ENCODE measurements at regions not wholly inside any gene's neighbourhood (a gene's known extent, or its start where the extent isn't known, plus 50 kb on each side); places are given as distances from the start of the nearest gene placed in this dataset.
A peak's percentile ranks its signal among the peaks of the same experiment; 100 is the strongest.

GRCh38 chr12:127334912-127335644 is 931.9 kb upstream of the TMEM132C start:
- no peak for DNase-seq

GRCh38 chr12:127336416-127336815 is 930.6 kb upstream of the TMEM132C start:
- DNase-seq: no peak

DNA sequence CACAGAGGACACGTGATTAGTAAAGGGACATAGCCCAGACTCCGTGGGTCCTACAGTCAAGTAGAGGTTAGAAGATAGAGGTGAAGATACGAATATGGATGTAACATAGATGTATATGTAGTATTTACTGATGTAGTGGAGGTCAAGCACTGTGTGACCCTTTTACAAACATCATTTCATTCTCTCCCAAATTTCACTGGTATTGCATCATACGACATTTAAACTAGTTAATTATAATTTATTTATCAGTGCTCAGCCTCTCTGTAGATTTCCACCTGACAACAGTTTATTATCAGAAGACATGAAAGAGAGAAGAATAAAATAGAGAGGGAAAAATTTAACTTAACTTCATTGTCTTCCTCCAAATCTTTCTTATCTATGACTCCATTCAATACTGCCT is 927.9 kb upstream of the TMEM132C start:
- DNase-seq: no peak

GRCh38 chr12:127340381-127340780 is 926.6 kb upstream of the TMEM132C start:
- no peak for DNase-seq

GRCh38 chr12:127342861-127343260 is 924.1 kb upstream of the TMEM132C start:
- DNase-seq: no peak

DNA sequence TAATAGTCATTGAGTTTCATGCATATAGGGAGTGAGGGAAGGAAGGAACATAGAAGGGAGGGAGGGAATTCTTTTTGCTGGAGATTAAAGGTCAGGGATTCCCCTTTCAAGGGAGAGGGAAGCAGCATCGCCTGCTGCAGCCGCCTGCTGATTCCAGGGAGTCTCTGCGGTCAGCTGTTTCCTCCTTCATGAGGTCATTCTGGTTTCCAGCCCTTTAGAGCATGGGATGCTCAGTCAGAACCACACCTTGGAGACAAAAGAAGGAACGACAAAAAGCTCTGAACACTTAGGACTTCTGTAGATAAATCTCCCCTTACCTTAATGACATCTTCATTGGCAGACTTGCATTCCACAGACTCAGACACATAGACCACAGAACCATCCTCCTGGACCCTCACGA is 923.0 kb upstream of the TMEM132C start:
- DNase-seq: no peak

DNA sequence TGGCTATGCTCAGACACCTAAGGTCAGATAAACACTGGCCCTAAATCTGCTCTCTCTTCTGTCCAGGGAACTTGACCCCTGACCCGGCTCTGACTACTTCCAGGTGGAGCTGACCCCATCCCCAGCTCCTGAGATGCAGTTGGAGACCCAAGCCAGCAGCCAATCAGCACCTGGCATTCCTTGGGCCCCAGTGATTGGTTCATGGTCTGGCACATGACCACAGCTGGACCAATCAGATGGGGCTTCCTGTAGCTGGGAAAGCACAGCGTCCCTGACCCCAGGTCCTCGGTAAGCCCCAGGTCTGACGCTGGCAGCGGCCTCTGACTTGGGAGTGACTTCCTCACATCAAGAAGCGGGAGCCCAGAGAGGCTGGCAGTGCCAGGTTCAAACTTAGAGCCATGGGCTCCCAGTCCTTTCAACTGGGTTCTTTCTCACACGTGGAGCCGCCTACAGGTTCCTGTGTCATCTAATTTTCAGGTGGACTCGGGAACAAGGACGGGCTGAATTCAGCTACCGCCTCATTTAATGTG is 915.4 kb upstream of the TMEM132C start:
- DNase-seq: no peak

DNA sequence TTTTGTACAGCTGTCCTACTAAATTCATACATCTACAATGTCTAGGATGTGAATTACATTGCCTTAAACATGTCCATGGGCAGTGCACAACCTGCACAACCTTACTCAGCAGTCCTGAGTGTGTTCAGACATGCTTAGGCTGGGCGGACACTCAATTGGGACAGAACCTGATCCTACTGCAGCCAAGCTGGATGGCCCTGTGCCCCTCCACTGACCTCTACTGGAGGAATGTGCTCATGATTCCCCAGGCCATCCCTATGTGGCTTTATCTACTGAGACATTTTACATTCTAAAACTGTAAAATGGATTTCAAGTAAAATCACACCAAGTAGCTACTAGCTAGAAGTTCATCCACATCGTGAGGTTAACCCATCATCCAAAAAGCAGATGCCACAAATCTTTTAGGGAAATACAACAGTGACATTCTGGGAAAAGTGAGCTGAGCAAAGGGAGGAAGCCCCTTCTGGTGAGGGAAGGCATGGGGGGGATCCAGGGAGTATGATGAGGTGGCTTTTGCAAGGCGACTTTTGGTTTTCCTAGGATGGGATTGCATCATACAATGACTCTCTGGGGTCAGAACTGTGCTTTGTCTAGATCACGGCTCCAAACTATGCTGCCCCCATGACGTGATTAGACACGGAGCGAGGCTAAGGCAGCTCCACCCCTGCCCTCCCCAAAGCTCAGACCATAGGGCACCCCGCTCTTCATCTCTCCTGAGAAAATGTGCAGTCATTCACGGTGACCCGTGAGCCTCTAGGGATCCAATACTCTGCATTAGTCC is 911.7 kb upstream of the TMEM132C start:
- no peak for DNase-seq

DNA sequence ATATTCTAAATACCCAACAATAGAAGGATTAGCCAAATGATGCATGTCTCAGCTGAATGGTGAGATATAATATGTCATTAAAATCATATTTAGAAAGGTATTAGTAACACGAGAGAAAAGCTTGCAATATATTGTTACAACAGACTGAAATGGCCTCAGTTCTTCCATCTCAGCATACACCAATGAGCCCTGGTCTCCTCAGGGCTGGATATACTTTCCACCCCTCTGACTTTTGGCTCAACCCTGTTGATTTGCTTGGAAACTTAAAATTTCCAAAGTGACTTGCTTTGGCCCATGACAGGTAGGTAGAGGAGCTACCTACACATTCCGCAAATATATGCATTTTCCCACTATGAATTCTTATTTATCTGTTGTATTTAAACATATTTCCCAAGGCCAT is 908.1 kb upstream of the TMEM132C start:
- DNase-seq: no peak

DNA sequence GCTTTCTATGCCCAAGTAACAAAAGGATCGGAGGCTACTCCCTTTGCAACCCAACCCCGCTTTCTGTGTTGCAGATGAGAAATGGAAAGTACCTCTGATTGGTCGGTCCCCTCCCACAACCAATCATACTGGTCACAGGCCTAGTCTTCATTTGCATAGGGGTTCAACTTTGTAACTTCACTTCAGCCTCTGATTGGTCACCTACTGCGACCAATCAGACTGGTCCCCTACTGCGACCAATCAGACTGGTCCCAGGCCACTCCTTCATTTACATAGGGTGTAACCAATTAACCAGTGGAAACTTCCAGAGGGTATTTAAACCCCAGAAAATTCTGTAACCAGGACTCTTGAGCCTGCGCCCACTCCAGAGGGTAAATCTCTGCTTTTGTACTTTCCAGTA is 906.4 kb upstream of the TMEM132C start:
- no peak for DNase-seq

DNA sequence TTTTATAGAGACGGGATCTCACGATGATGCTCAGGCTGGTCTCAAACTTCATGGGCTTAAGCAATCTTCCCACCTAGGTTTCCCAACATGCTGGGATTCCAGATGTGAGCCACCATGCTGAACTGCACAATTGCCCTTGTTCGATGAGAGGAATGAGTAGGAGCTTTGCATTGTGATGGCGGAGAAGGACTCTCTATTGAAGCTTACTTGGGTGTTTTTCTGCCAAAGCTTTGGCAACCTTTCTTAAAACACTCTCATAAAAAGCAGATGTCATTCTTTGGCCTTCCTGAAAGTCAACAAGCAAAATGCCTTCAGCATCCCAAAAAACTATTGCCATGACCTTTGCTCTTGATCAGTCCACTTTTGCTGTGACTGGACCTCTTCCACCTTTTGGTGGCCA is 904.8 kb upstream of the TMEM132C start:
- DNase-seq: no peak

GRCh38 chr12:127363392-127363791 is 903.6 kb upstream of the TMEM132C start:
- no peak for DNase-seq

- no peak for DNase-seq
Measured at GRCh38 chr12:127373559-127373958, 893.4 kb upstream of the TMEM132C start.

DNA sequence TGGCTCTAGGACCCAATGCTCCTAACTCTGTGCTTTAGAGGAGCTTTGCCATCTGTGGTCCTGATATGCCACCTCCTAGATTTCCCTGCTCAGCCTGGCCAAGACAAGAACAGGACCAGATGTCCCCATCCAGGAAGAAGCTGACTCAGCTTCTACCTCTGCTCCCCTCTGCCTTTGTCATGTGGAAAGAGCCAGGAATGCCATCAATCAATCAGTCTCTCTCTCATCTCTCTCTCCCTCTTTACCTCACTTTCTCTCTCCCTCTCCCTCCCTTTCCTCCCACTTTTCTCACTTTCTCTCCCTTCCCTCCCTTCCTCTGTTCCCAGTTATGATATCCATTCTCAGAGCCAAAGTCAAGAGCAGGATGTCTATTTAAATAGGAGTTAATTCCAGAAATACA is 892.5 kb upstream of the TMEM132C start:
- DNase-seq: peak in 1 of 14 donors; percentile 4

- peak in 12 of 14 donors; percentile 0 to 49 (median 17) for DNase-seq
Measured at GRCh38 chr12:127381043-127381668, 885.8 kb upstream of the TMEM132C start.

- DNase-seq: no peak
Measured at GRCh38 chr12:127381681-127382080, 885.3 kb upstream of the TMEM132C start.

DNA sequence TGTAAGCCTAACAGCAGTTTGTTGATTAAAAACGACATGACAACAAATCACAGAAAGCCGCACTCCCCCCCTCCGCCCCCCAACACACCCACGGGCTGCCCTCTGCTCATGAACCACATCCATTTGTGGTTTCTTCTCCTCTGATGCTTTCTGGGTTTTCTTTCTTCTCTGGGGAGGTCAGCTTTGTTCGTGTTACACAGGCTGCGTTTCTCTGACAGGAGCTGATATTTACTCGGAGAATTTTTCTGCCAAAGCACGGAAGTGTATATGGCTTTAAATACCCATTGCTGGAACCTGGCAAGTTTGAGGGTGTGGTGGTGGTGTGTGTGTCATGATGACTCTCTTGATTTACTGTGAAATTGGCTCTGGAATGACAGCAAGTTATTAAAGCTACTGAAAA is 883.7 kb upstream of the TMEM132C start:
- DNase-seq: no peak

- DNase-seq: no peak
Measured at GRCh38 chr12:127386723-127387122, 880.2 kb upstream of the TMEM132C start.

DNA sequence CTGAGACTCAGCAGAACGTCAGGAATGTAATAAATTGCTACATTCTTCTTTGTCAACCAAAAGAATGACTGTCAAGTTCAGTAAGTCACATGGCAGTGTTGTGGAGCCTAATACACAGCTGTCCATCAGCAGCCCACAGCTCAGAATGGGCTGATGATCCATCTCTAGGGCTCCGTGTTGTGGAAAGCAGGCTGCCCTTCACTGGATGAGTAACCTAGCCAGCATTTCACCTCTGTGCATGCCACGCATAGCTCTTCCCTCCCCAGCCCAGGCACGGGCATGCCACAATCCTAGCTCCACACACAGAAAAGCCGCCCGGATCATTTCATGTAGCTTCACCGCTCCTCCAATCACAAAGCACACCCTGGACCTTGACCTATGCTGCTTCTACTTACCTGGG is 878.0 kb upstream of the TMEM132C start:
- DNase-seq: no peak

GRCh38 chr12:127389923-127390322 is 877.0 kb upstream of the TMEM132C start:
- DNase-seq: no peak

DNA sequence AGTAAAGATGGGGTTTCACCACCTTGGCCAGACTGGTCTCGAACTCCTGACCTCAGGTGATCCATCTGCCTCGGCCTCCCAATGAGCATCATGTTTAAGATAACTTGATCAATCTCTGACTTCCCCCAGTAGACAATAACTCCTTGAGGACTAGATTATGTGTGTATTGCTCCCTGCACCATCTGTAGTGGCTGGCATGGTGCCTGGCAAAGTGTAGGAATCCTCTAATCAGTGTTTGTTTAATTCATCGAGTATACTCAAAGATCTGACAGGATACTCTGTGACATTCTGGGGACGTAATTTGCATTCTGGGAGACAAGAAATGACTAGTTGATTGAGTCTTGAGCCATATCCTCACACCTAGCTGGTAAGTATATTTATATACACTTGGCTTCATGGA is 873.5 kb upstream of the TMEM132C start:
- peak in 1 of 14 donors; percentile 13 for DNase-seq

DNA sequence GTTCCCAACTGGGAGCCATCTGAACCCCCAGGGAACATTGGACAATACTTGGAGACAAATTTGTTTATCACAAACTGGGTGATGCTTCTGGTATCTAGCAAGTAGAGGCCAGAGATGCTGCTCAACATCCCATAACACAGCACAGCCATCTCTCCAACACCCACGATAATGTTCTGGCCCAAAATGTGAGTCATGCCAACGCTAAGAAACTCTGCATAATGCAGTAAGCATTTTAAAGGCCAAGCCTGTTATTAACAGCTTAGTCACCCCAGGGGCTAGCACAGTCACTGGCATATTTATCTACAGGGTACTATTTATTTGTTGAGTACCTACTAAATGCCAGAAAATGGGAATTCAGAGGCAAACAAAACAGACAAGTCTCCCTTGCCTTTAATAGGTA is 873.1 kb upstream of the TMEM132C start:
- peak in 1 of 14 donors; percentile 13 for DNase-seq

- DNase-seq: no peak
Measured at GRCh38 chr12:127396734-127397133, 870.2 kb upstream of the TMEM132C start.

All from C1 segment of cervical spinal cord (tissue), 14 donors.